GM10248 (cell line): ENCODE measurements at regions not wholly inside any gene's neighbourhood (a gene's known extent, or its start where the extent isn't known, plus 50 kb on each side); places are given as distances from the start of the nearest gene placed in this dataset.

Source experiments
- CTCF ChIA-PET: fragments of 300-600 bp; sonication (Branson Sonifier 250); formaldehyde crosslinking; extraction: SDS; loops from one replicate; lab custom pipeline; 2021; ENCODE audit warnings: antibody characterized with exemption; lab: Yijun Ruan, JAX
- POLR2A ChIA-PET: fragments of 350-650 bp; sonication (Branson Sonifier 250); formaldehyde crosslinking; extraction: SDS; loops from one replicate; lab custom pipeline; 2020; ENCODE audit warnings: antibody characterized with exemption; lab: Yijun Ruan, JAX
- DNase-seq: peaks from one replicate; pipeline ENCODE4 v3.0.0; 2012; ENCODE audit errors: extremely low spot score
- CTCF ChIP-seq: IDR thresholded peaks from 2 replicates; pipeline ENCODE4 v1.5.1; 2012; ENCODE audit warnings: mild to moderate bottlenecking, low read depth; ENCODE audit errors: extremely low read depth, missing control alignments, control extremely low read depth

DNA sequence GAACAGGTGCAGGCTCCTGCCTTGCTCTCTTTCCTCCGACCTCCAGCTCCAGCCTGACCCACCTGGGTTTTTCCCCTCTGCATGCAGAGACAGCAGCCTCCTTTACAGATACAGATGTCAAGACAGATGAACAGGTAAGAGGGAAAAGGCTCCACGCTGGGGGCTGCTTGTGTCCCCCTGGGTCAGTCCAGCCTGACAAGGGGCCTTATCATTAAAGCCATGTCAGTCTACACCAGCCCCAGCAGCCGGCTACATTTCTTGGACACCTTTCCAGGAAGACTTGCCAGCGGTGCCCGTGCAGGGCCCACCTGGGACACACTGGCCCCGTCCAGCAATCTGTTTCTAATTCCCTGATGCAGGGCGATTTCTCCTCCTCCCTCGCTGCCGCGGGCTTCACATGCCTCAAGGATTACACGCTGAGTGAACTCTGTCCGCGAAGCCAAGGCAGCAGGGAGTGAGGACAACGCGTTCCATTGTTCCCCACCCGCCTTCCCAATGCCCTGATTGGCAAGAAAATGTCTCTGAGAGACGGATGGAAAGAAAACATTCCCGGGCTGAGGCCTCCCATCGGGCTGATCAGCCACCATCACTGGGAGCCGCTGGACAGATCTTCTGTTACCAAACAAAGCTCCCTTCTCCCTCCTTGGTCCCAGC lies 184.7 kb downstream of the C16orf95 start:
- CTCF ChIA-PET, result no interaction called here

DNA sequence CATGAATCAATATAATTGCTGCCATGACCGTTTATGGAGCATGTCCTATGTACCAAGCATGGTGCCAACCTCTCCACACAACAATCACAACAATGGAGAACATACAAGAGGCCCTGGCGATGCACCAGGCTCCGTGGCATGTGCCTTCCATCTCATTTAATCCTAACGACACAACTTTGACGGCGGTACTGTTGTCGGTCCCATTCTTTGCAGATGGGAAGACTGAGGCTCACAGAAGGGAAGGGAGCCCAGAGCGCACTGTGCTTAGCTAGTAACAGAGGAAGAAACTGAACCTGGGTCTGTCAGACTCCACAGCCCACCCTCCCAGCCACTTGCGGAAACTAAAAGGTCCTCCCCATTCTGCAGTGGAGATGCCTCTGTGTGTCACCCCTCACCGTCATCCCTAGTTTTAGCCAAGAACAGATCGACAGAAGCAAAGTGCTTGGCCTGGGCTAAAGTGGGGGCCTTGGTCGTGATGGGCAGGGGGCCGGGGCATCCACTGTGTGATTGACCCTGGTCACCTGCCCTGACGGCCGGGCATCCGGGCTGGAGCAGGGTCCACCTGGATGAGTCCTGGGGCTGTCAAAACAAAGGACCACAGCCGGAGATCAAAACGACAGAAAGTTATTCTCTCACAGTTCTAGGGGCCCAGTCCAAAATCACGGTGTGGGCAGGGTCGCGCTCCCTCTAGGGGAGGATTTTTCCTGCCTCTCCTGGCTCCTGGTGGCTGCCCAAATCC lies 183.9 kb downstream of the C16orf95 start:
- CTCF ChIA-PET, result no interaction called here
- no peak for TF ChIP-seq CTCF
- POLR2A ChIA-PET, result no interaction called here
- DNase-seq, result no peak

More for the DNA sequence above, 184.7 kb downstream of the C16orf95 start:
- DNase-seq, result no peak
- TF ChIP-seq CTCF, result no peak
- POLR2A ChIA-PET, result no interaction called here

- ChIA-PET POLR2A (no interaction called here), CTCF (interaction anchor here (1.0 kb wide), 1 partner anchor 19 kb away, joined by 4 read pairs; no protein-coding TSS in a partner anchor)
- DNase-seq, result no peak
- TF ChIP-seq CTCF, result no peak
Observed at GRCh38 chr16:87133966-87134627, 183.1 kb downstream of the C16orf95 start.

- ChIA-PET POLR2A (no interaction called here), CTCF (interaction anchor here (1.0 kb wide), 1 partner anchor 20 kb away, joined by 4 read pairs; no protein-coding TSS in a partner anchor)
- no peak for DNase-seq
- TF ChIP-seq CTCF, result no peak
Observed at GRCh38 chr16:87134628-87134995, 182.6 kb downstream of the C16orf95 start.

GRCh38 chr16:87135246-87136030 lies 181.8 kb downstream of the C16orf95 start:
- ChIA-PET CTCF (no interaction called here), POLR2A (no interaction called here)
- TF ChIP-seq CTCF, result no peak
- no peak for DNase-seq

- ChIA-PET POLR2A (no interaction called here), CTCF (no interaction called here)
- no peak for TF ChIP-seq CTCF
- DNase-seq, result no peak
Observed at GRCh38 chr16:87138316-87138715, 178.9 kb downstream of the C16orf95 start.
